ENCODE measurements at regions not wholly inside any gene's neighbourhood (a gene's known extent, or its start where the extent isn't known, plus 50 kb on each side); places are given as distances from the start of the nearest gene placed in this dataset.

GRCh38 chr7:84704380-84704779 lies 482.5 kb downstream of the SEMA3D start:
- intact Hi-C loops (cut with DNase I, micrococcal nuclease) = no loop called here
- ATAC-seq (no peak), DNase-seq (no peak)

GRCh38 chr7:84701524-84702306 lies 485.1 kb downstream of the SEMA3D start:
- DNase-seq (peak in 1 of 2 donors; percentile 4), ATAC-seq (peak; percentile 79)
- intact Hi-C loops (cut with DNase I, micrococcal nuclease) = no loop called here

GRCh38 chr7:84700563-84701370 lies 486.1 kb downstream of the SEMA3D start:
- no peak for DNase-seq
- no peak for ATAC-seq
- intact Hi-C loops (cut with DNase I, micrococcal nuclease) = no loop called here

- intact Hi-C loops (cut with DNase I, micrococcal nuclease) = no loop called here
- no peak for ATAC-seq
- DNase-seq = no peak
Observed at GRCh38 chr7:84697506-84697905, 489.4 kb downstream of the SEMA3D start.

- ATAC-seq = no peak
- intact Hi-C loops (cut with DNase I, micrococcal nuclease) = no loop called here
Observed at GRCh38 chr7:84693483-84693882, 493.4 kb downstream of the SEMA3D start.

GRCh38 chr7:84688671-84689070 lies 494.1 kb upstream of the SEMA3A start:
- intact Hi-C loops (cut with DNase I, micrococcal nuclease) = no loop called here
- ATAC-seq (no peak), DNase-seq (no peak)

More at GRCh38 chr7:84693483-84693882, 493.4 kb downstream of the SEMA3D start:
- no peak for DNase-seq

GRCh38 chr7:84686373-84686772 lies 491.8 kb upstream of the SEMA3A start:
- ATAC-seq (no peak), DNase-seq (no peak)
- intact Hi-C loops (cut with DNase I, micrococcal nuclease) = no loop called here

GRCh38 chr7:84684836-84685480 lies 490.4 kb upstream of the SEMA3A start:
- intact Hi-C loops (cut with DNase I, micrococcal nuclease) = no loop called here
- DNase-seq = no peak
- no peak for ATAC-seq

- ATAC-seq = no peak
- intact Hi-C loops (cut with DNase I, micrococcal nuclease) = no loop called here
- DNase-seq = no peak
Observed at GRCh38 chr7:84682543-84682942, 488.0 kb upstream of the SEMA3A start.

- no peak for ATAC-seq
- DNase-seq = no peak
- intact Hi-C loops (cut with DNase I, micrococcal nuclease) = no loop called here
Observed at GRCh38 chr7:84678841-84679240, 484.3 kb upstream of the SEMA3A start.

GRCh38 chr7:84677117-84677732 lies 482.6 kb upstream of the SEMA3A start:
- DNase-seq (no peak), ATAC-seq (no peak)
- intact Hi-C loops (cut with DNase I, micrococcal nuclease) = no loop called here

GRCh38 chr7:84675633-84676034 lies 481.0 kb upstream of the SEMA3A start:
- DNase-seq = no peak
- ATAC-seq = no peak
- intact Hi-C loops (cut with DNase I, micrococcal nuclease) = no loop called here

GRCh38 chr7:84674236-84674913 lies 479.8 kb upstream of the SEMA3A start:
- no peak for DNase-seq
- no peak for ATAC-seq
- intact Hi-C loops (cut with DNase I, micrococcal nuclease) = no loop called here

GRCh38 chr7:84669177-84669732 lies 474.7 kb upstream of the SEMA3A start:
- DNase-seq (no peak), ATAC-seq (no peak)
- intact Hi-C loops (cut with DNase I, micrococcal nuclease) = no loop called here

- intact Hi-C loops (cut with DNase I, micrococcal nuclease) = no loop called here
- DNase-seq = no peak
- ATAC-seq = no peak
Observed at GRCh38 chr7:84668116-84668515, 473.5 kb upstream of the SEMA3A start.

GRCh38 chr7:84666651-84667050 lies 472.1 kb upstream of the SEMA3A start:
- no peak for ATAC-seq
- intact Hi-C loops (cut with DNase I, micrococcal nuclease) = no loop called here
- DNase-seq = no peak

- intact Hi-C loops (cut with DNase I, micrococcal nuclease) = no loop called here
- DNase-seq = no peak
- no peak for ATAC-seq
Observed at GRCh38 chr7:84665339-84665738, 470.8 kb upstream of the SEMA3A start.

GRCh38 chr7:84664626-84665025 lies 470.0 kb upstream of the SEMA3A start:
- intact Hi-C loops (cut with DNase I, micrococcal nuclease) = no loop called here
- no peak for ATAC-seq
- no peak for DNase-seq

GRCh38 chr7:84663224-84663623 lies 468.6 kb upstream of the SEMA3A start:
- ATAC-seq = no peak
- intact Hi-C loops (cut with DNase I, micrococcal nuclease) = no loop called here
- DNase-seq = no peak
